HG02678 (cell line): ENCODE measurements at regions not wholly inside any gene's neighbourhood (a gene's known extent, or its start where the extent isn't known, plus 50 kb on each side); places are given as distances from the start of the nearest gene placed in this dataset.

Experiments used
- ATAC-seq: cut with Tn5 transposase; IDR thresholded peaks from one replicate; pipeline ENCODE4 v1.9.1; 2021; ENCODE audit warnings: mild to moderate bottlenecking, moderate library complexity; ENCODE audit not compliant: unreplicated experiment

DNA sequence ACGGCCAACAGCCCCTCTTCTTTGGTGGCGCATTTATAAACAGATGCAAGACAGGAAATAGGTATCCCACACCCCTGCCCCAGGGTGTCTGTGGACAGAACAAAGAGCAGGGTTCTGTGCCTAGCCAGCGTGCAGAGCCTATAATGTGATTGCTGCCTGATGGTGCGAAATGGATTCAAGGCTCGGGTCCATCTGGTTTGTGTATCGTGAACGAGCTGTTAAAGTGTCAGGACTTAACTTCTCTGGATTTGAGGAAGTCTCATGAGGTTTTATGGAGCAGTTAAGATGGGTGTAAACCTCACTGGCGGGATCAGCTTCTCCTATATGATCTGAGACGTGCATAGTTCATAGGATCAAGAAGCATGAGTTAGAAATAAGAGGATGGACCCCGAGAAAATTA is 388.7 kb upstream of the TBX3 start:
- no peak for ATAC-seq

DNA sequence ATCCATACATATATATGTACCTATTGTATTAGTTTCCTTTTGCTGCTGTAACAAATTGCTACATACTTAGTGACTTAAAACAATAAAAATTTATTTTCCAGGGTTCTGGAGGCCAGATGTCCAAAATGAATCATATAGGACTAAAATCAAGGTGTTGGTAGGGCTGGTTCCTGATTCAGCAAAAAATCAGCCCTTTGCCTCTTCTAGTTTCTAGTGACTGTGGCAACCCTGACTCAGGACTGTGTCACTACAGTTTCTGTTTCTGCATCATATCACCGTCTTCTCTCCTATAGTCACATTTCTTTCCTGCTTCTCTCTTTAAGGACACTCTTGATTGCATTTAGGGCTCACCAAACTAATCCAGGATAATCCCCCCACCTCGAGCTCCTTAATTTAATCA is 386.3 kb upstream of the TBX3 start:
- ATAC-seq, result no peak

DNA sequence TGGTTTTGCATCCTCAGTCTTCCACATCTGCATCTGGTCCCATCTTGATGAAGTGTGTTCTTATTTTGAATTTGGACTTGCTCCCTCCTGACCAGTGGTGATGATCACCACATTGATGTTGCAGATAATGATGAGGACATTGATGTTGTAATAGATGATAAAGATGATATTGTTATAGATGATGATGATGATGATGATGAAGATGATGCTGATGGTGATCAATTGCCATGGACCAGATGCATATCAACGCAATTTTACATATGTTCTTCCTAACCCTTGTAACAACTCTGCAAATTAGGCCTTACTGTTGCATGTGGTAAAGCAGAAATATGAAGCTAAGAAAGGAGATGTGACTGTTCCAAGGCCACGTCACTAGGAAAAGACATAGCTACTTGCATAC is 380.3 kb upstream of the TBX3 start:
- no peak for ATAC-seq

DNA sequence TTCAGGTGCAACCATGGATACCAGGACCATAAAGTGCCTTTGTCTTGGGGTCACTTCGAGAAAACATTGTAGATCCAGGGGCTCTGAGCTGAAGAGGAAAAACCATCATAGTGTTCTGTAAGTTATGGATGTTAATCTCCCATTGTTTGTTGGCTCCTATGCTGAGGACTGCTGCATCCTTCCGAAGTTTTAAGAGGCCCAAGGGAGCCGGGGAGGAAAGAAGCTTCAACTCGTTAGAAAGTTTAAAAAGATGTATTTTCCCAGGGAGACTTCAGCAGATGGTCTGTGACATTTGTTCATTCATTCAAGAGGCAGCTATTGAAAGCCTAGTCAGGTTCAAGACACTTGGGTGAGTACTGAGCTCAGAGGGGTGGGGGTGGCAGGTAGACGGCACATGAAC is 378.8 kb upstream of the TBX3 start:
- no peak for ATAC-seq

DNA sequence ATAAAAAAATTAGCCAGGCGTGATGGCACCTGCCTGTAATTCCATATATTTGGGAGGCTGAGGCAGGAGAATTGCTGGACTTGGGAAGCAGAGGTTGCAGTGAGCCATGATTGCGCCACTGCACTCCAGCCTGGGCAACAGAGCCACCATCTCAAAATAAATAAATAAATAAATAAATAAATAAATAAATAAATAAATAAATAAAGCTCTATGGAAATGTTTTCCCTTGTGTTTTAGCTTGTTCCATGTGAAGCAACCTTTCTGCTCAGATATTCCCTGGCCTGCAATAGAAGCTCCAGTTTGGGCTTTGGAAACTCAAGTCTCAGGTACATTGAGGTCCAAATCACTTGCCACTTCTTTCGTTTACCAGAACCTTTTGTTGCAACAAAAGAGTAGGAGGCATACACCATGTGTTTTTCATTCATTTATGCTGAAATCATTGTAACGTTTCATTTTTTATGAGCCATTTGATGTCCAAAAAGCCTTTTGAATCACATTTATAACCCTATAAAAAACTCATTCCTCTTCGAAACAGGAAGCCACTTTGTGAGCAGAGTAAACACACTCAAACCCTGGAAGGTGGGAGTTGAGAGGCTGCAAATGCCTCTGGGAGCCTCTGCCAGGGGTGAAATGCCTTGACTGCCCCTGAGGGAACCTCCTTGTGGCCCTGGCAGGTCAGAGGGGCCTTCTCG is 376.6 kb upstream of the TBX3 start:
- no peak for ATAC-seq

DNA sequence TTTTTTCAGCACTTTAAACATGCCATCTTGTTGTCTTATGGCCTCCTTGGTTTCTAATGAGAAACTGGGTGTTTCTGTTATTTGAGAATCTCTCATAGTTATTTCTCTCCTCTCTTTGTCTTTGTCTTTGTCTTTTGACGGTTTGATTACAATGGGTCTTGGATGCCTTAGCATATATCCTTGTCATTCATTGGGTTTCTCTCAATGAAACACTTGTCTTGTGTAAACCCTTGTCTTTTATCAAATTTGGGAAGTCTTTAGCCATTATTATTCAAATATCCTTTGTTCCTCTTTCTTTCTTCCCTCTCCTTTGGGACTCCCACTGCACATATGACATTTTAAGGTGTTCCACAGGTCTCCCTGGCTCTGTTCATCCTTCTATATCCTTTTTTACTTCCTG is 373.5 kb upstream of the TBX3 start:
- no peak for ATAC-seq

DNA sequence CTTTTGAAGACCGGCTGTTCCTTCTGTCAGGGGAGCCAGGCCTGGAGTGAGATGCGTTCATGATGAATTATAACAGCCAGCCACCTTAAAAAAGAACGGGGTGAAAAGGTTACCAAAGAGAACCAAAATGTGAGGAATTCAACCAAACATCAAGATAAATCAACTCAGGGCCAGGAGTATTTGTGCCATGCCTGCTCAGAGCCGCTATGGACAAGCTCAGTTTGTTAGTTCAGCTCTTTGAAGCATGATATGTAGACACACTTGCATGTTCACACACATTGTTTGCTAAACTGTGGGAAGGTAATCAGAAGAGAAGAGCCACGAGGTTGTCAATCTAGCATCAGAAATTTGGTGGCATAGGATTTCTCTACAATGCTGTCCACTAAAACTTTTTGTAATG is 367.4 kb upstream of the TBX3 start:
- no peak for ATAC-seq

DNA sequence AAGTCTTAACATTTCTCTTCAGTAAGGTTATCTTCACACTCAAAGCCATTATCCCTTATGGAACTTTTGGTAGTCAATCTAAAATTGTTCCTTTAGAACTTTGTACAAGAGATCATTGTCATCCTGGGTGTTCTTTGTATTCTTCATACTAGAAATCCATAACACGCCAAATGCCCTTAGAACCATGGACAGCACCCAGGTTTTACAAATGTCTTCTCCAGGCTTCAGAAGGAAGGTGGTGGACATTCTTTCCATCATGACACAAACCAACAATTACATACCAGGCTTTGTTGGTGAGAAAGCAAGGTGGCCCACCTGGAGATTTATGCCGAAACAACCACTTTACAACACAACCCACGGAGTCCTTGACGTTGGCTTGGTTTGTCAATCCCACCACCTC is 365.6 kb upstream of the TBX3 start:
- ATAC-seq, result no peak

DNA sequence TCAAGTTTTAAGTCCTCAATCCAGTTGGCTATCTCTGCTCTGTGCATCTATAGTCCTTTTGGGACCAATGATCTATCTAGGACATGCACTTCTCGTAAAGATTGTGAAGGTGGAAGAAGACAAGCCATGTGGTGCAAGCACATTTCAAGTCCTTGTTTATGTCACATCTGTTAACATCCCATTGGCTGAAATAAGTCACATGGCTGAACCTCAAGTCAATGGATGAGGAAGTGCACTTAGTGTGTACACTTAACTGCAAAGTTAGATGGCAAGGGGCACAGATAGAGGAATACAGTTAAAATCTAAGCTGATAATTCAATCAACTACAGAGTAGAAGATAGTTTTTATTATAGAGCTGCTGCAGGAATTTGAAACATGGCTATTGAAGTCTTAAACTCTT is 362.8 kb upstream of the TBX3 start:
- no peak for ATAC-seq

DNA sequence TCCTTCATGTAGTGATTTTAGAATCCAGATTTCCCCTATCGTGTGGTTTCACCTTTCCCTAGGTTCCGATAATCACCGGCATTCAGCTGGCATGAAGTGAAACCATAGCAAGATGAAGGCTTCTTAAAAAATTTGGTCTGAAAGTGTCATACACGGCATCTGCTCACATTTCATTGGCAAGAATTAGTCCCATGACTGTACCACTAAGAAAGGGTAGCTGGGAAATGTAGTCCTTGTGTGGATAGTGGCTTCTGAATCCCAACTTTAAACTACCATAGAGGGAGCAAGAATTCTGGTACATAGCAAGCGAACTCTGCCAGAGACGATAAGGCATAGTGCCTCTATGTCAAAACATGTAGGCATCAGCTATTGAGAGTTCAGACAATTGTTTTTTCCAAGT is 360.1 kb upstream of the TBX3 start:
- no peak for ATAC-seq

DNA sequence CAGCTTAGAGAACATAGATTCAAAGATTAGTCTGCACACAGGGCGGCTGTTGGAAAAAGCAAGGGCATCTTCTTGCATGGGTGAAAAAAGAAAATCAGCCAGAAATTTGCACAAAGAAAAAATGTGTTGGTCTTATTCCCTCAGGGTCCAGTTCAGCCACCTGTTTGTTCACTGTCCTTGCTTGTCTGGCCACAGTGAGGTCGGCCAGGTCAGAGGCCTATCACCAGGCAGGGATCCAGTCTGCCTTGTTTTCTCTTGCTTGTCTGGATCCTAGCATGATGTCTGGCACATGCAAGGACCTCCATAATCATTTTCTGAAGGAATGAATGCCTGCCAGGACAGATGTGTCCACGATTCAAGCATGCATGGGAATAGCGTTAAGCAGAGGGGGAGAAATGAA is 359.1 kb upstream of the TBX3 start:
- ATAC-seq, result no peak

DNA sequence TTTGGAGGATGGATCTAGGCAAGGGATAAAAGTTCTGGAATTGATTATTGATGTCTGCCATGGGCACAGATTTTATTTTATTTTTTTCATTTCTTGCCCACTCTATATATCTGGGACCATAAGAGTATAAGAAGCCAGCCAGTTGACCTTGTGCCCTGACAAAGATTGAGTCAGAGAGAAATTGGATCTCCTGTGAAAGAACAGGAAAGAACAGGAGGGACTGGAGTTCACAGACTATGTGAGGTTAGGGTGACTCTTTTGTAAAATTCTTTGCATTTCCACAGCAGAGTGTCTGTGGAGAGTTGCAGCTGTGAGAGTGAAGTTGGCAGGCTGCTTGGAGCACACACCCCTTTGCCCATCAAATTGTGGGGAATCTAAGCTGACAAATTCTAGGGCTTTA is 358.4 kb upstream of the TBX3 start:
- ATAC-seq, result no peak

DNA sequence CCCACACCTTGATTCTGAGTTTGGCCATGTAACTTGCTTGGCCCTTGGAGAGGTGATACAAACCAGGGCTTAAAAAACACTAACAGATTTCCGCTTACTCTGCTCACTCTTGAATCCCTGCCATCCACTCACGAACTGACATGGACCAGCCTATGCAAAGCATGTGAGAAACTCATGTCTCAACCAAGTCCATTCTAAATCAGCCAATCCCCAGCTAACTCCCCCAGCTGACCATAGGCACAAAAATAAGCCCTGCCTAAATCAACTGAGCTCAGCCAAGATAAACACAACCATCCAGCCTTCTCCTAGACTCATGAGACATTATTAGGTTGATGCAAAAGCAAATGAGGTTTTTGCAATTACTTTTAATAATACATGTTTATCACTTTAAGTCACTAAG is 353.9 kb upstream of the TBX3 start:
- no peak for ATAC-seq

DNA sequence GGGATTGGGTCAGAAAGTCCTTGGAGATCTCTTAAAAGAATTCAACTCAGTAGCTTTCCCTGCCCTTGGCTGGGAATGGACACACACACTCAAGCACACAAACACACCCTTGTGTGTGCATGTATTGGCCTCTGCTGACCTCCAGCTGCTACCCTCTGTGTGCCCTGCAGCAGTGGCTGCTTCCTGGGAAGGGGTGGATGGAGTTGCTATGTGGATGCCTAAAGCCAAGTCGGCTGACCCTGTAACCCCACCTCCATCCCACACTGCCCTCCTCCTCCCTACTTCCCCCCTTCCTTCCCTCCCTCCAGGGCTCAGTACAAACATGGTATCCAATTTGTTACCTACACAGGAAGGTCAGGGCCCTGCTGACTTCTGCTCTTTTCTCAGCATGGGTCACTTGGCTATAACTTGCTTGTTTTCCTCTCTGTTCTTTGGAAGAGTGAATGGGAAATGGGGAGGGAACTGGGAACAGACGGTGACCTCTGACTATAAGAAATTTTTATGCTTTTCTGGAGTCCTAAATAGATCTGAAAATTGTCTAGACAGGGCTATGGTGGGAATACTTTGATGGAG is 351.6 kb upstream of the TBX3 start:
- no peak for ATAC-seq

DNA sequence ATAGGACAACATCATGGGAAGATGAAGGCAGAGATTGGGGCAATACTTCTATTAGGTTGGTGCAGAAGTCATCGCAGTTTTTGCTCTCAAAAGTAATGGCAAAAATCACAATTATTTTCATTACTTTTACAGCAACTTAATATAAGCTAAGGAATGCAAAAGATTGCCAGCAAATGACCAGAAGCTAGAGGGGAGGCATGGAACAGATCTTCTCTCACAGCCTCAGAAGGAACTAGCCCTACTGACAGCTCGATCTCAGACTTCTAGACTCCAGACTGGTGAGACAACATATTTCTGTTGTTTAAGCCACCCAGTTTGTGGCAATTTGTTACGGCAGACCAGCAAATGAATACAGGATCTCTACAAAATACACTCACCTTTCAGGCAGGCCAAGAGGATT is 348.5 kb upstream of the TBX3 start:
- ATAC-seq, result no peak

DNA sequence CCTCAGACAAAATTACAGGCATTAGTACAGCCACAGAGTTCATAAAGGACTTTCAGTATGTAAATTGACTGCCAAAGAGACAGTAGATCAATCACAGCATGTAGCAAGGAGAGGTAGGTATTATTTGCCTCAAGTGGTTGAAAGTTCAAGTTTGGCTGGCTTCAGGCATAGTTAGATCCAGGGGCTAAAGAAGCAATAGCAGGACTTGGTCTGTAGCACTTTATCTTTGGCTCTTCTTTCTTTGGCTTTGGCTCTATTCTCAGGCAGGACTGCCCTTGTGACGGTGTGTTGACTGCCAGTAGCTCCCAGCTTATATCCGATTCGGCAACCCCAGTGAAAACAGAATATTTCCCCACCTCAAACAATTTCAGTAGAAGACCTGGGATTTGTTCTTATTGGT is 346.0 kb upstream of the TBX3 start:
- ATAC-seq, result no peak

DNA sequence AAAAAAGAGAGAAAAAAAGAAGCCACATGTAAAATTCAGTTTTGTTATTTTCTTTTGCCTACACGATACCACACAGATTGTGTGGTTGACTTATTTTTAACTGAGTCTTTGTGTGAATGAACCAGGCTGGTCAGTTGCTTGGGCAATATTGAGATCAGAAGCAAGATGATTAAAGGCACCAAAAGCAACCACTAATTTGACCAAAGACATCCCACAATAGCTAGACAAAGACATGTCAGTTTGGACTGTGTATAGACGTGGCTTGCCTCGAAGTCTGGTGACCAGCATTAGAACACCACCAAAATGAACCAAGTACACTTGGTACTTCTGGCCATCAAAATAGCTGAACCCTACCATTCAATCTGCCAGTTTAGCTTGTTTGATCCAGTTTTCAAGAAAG is 340.6 kb upstream of the TBX3 start:
- ATAC-seq, result no peak

DNA sequence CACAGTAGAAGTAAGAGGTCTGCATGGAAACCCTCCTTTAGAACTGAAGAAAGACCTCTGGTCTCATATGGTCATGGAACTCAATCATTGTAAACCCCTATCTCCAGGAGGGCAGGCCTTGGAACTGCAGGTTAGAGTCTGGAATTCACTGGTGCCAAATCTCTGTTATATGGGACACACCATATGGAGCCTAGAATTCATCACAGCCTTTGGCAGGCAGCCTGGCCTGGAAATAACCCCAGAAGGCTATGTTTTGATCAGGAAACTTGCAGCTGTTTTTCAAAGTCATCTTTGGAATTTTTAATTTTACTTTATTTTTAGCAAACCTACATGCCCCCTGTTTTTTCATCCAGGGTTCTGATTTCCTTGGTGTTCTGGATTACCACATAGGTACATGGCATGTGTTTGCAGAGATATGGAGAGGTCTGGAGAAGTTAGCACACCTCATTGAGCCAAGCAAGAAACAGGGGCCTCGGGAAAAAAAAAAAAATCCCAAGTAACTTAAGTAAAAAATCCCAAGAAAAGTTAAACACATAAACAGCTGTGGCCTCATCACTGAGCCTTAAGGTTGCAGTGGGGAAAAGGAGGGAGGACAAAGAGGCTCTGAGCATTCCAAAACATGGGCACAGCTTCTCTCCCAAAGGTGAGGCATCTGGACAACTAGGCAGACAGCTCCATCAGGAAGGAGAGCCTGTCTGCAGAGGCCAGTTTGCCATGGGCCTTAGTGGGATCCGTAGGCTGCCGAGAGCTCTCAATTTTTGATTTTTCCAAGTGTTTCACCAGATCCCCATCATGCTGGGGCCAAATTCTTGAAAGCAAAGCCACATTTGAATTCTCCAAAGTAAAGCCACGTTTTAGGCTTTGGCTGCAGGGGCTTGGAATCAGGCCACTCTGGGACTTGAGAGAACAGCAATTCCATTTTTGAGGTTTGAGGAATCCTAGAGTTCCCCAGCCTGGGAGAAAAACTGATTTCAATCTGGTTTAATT is 339.6 kb upstream of the TBX3 start:
- ATAC-seq, result no peak

DNA sequence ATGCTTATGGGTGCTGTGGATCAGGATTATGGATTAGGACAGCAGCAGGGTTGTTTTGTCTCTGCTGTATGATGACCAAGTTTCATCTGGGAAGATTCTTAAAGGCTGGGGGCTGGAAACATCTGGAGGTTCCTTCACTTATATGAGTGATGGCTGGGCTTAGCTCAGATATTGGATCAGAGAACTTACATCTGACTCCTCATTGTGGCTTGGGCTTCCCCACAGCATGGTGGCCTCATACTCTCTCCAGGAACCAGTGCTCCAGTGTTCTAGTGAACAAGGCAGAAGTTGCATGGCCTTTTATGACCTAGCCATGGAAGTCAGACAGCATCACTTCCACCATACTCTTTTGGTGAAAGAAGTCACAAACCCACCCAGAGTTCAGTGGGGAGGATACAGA is 336.1 kb upstream of the TBX3 start:
- ATAC-seq, result no peak

DNA sequence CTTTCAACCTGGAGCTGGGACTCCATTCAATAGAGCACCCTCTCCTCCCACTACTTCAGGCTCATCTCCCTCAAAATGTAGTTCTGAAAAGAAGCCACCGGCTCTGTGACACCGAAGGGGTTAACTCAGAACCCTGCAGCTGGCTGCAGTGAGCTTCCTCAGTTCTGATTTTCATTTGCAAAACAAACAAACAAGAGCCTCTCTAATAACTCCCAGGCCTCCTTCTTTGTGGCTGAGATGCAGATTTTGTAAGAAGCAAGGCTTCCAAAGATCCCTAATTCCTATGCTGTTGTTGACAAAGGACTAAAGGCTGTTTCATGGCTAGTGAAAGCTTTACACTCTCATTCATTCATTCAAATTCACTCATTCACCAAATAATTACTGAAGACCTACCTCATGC is 333.4 kb upstream of the TBX3 start:
- ATAC-seq, result no peak

DNA sequence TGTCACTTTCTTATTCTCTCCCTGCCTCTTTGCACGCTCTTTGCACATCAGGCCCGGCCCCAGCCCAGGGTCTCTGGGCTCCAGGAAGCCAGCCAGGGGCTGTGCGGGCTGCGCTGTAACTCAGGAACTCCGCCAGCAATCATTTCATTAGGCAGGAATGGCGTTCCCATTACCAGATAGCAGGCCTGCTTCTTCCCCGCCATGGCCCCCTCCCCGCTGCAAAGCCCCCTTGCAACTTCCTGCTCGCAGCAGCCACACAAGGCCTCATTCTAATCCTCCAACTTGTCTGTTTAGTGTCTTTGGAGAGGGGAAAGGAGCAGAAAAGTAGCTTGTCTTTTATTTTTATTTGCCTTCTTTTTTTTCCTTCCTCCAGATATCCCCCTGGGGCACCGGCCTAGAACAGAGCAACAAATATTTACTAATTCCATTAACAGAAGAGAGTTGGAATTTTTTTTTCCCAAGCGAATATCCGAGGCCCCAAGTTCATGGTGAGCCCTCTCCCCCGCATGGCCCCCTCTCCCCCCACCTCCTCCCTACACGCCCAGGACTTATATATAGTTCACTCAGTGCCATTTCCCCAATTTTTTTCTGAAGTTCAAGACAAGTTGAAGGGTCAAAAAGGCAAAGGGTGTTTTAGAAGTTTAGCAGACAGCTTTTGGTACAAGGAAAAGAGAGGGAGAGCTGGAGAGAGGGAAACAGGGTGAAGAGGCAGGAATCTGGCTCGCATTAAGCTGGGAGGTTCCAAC is 329.4 kb upstream of the TBX3 start:
- ATAC-seq, result no peak
